CD4-positive, alpha-beta T cell treated with Interleukin-15 for 1 hour (primary cell): ENCODE measurements at regions not wholly inside any gene's neighbourhood (a gene's known extent, or its start where the extent isn't known, plus 50 kb on each side); places are given as distances from the start of the nearest gene placed in this dataset.

Experiments used
- DNase-seq: peaks from one replicate; pipeline ENCODE4 v3.0.0-alpha.2; 2020

DNA sequence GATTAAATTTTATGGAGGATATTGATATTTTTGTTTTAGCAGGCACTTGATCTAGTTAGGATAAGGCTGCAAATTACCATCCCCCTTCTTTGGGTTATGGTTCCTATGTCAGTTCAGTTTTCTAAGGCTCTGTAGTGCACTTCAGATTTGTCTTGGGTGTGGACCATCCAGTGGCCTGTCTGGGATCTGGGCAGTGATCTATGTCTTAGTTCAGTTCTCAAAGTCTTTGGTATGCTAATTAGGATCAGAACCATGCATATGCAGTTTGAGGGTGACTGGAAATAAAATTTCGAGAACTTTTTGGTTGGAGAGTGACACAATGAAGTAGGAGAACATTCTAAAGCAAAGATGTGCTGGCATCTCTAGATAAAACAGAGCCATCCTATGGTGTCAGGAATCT is 388.2 kb downstream of the MID1IP1 start:
- no peak for DNase-seq

DNA sequence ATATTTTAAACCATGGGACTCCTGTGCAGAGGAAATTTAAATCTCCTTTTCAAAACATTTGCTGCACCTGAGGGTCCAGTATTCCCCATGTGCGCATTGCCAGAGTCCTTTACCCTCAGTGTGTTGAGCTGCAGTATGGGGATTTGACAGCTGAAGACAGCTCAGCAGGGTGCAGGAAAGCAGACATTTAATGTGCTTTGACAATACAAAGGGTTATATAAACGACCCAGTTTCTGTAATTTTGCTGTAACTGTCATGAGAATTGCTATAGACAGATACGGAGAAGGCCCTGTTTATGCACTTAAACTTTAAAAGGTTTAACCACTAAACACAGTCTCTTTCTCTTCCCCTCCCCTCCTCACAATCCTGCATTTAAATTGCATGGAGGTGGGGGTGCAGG is 393.4 kb downstream of the MID1IP1 start:
- no peak for DNase-seq

DNA sequence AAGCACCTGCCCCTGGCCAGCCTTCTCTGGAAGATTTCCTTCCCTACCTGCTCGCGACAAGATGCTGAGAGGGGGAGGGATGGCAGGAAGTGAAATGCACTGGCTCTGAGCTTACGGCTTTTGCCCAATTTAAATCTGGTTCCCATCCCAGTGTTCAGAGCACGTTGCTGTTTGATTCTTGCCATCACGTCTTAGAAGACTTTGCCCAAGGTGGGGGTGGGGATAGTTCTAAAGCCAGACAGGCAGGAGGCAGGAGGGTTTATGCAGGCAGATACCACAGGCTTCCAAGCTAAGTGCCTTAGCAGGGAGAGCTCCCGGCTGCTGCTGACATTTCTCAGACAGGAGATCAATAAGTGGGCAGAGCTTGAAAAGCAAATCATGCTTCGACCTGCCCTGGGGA is 393.9 kb downstream of the MID1IP1 start:
- DNase-seq, result no peak

GRCh38 chrX:39196192-39197102 is 395.2 kb downstream of the MID1IP1 start:
- peak; percentile 46 for DNase-seq

- DNase-seq, result no peak
Observed at GRCh38 chrX:39199429-39199828, 398.2 kb downstream of the MID1IP1 start.

DNA sequence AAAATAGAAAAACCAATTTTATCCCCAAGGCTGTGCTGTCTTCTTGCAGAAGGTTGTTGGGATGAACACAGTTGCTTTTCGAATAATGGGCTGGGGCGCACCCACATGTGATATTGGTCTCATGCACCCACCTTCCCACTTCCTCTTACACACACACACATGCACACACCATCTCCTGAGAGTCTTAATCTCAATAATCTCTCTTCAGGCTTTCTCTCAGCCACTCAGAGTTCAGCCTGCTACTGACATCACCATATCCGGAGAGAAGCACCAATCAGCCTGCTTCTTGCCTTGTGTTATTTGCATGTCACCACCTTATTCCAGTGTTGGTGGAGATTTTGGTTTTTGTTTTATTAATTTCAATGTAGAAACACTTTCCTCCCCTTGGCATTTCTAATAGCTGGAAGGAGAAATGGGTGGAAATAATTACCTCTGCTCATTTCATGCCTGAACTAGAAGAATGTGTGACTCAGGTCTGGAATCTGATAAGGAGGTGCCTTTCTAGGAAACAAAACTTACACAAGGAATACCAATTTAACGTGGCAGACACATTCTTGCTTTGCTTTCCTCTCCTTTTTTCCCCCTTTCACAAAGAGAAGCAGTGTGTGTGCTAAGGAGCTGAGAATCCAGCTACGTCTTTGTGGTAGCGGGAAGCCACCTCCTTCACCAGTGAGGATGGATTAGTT is 400.2 kb downstream of the MID1IP1 start:
- DNase-seq, result no peak

- DNase-seq, result no peak
Observed at GRCh38 chrX:39202641-39203040, 401.4 kb downstream of the MID1IP1 start.

DNA sequence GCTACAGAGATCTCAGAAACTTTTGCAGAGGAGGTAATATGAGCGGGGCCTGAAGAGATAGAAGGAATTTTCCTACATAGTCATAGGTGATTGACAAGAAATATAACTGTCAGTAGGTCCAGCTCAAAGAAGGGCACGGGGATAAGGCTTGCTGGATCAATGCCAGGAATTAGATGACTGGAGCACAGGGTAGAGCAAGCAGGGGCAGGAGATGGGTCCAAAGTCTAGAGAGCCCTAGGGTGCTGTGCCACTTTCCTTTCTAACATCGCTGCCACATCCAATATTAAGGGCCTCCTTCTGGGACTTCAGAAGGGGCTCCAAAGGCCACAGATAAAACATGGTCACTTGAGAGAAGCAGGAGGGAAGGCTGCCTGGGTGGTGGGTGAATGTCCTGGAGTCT is 402.2 kb downstream of the MID1IP1 start:
- no peak for DNase-seq

DNA sequence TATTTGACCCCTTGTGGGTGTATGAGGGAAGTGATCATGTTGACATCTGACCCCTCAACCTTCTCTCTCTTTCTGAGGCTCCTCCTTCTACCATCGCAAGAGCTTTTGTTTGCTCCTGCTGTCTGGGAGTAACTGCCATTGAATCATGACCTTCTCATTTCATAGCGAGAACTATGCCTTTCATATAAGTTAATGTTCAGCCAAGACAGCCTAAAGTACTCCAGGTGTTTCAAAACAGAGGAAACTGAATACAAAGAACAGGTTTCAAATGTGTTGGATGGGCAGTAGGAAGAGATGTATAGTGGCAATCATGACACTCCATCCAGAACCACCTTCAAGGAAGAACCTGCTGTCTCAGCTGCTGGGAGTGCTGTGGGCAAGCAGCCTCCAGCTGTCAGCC is 403.1 kb downstream of the MID1IP1 start:
- no peak for DNase-seq

DNA sequence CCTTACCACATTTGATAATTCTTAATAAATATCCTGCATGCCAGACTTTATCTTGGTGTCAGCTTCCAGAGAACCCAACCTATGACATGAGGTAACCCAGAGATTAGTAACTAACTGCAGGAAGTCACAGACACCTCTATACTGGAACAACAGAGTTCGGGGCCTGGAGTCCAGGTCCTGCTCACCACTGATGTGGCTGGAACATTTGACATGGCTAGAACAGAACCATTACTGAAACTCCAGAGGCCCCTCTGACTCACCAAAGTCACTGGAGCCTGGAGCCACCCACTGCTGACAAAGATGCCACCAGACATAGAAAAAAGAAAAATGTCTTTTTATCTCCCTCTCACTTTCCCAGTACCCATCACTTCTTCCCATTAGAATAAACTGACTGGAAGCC is 403.7 kb downstream of the MID1IP1 start:
- DNase-seq, result no peak

GRCh38 chrX:39205467-39205866 is 404.2 kb downstream of the MID1IP1 start:
- no peak for DNase-seq

DNA sequence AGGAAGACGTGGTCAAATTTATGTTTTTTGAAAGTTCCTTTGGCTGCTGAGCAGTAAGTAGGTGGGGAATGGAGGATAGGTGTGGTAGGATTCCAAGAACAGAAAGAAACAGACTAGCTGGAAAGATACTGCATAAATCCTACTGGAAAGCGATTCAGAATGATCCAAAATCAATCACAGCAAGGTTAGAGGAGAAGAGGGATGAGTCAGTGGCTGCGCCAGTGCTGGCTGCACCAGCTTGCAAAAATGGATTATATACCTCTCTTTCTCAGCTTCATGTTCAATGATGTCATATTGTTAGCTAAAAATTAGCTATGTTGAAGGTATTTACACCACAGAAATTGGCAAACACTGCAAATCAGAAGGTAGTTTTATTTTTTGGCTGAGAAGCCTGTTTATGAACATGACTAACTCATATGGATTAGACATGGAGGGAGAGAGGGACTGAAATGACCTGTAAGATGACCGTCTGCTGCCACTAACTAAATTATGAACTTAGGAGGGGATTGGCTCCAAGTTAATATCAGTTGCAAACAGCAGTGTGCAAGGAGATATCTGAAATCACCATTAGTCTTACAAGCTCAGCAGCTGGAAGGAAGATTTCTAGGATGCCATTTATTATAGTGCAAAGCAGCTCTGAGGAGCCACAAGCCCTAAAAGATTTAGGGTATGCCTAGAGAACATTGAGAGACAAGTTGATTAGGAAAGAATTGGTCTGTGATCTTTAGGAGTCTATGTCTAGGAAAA is 405.3 kb downstream of the MID1IP1 start:
- no peak for DNase-seq

- DNase-seq, result no peak
Observed at GRCh38 chrX:39211501-39211900, 410.2 kb downstream of the MID1IP1 start.

- no peak for DNase-seq
Observed at GRCh38 chrX:39212456-39212855, 411.2 kb downstream of the MID1IP1 start.

GRCh38 chrX:39214387-39215126 is 413.3 kb downstream of the MID1IP1 start:
- DNase-seq, result no peak

DNA sequence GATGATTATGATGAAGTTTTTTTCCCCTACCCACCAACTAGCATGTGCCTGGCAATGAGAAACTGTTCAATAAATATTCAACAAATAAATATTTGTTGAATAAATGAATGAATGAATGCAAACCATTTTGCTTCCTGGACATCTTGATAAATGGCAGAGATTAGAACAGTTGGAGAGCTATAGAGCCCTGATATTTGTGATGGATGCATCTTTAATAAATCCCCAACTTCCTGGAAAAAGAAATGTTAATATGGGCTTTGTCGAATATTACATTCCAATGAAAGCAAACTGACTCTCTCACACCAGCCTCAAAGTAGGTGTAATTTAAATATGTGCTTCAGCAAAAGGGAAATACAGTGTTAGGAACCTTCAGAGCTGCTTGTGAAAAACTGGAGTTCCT is 419.7 kb downstream of the MID1IP1 start:
- no peak for DNase-seq

- DNase-seq, result no peak
Observed at GRCh38 chrX:39222346-39223113, 421.3 kb downstream of the MID1IP1 start.

- DNase-seq, result no peak
Observed at GRCh38 chrX:39226251-39226650, 425.0 kb downstream of the MID1IP1 start.

GRCh38 chrX:39227371-39227770 is 426.1 kb downstream of the MID1IP1 start:
- DNase-seq, result no peak

- DNase-seq, result no peak
Observed at GRCh38 chrX:39238006-39238405, 436.7 kb downstream of the MID1IP1 start.

- DNase-seq, result no peak
Observed at GRCh38 chrX:39242187-39242586, 440.9 kb downstream of the MID1IP1 start.

DNA sequence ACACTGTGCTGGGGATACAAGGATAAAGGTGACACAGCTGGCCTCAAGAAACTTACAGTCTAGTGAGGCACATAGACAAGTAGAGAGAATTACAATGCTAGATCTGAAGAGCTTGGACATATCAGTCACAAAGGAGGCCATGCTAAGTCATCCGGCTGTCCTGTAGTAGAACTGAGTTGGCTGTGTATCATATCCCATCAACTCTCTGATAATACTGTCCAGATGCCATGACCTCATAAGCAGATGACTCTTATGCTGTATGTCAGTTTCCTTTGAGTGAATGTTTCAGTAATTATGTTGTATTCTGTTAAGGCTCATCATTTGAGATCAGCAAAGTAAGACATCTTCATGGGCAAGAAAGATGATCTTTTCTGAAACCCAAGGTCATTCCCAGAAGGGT is 442.9 kb downstream of the MID1IP1 start:
- no peak for DNase-seq
